ENCODE measurements at regions not wholly inside any gene's neighbourhood (a gene's known extent, or its start where the extent isn't known, plus 50 kb on each side); places are given as distances from the start of the nearest gene placed in this dataset.

- CTCF ChIA-PET: no interaction called here
- Histone ChIP-seq H3K36me3 (ENCODE audit: control insufficient read depth in 4 of 4, insufficient read depth in 4 of 4, low read length in 3 of 4) (no peaks in the 10 kb centered on the region), H3K27ac (ENCODE audit: insufficient read depth in 1 of 2, low read depth in 1 of 2, low read length in 2 of 2, poor library complexity in 1 of 2, severe bottlenecking in 2 of 2) (no peak overlapping the region), H3K4me3 (ENCODE audit: control insufficient read depth in 1 of 7, extremely low read depth in 1 of 7, insufficient read depth in 4 of 7, low read depth in 2 of 7, low read length in 6 of 7) (no peak overlapping the region), H3K27me3 (replicated peaks in 2 of 5; ENCODE audit: control insufficient read depth in 4 of 5, insufficient read depth in 5 of 5, low read length in 4 of 5) (peaks cover 0 to 3% (median 0%) of the 10 kb centered on the region in 5 experiments), H3K4me1 (ENCODE audit: control extremely low read depth in 1 of 4, control insufficient read depth in 4 of 4, insufficient read depth in 4 of 4, low read length in 3 of 4) (no peaks in the 10 kb centered on the region), H3K9me3 (ENCODE audit: control extremely low read depth in 1 of 5, control insufficient read depth in 4 of 5, insufficient read depth in 2 of 5, low read depth in 1 of 5, low read length in 4 of 5) (peaks cover 0 to 3% (median 0%) of the 10 kb centered on the region in 5 experiments)
- POLR2A ChIA-PET: no interaction called here
- DNase-seq: no peak
- WGBS (ENCODE audit: insufficient coverage): no CpG with 5 or more reads among the region's 1 CpG
These were observed 165.8 kb upstream of the EEF1E1 start for GRCh38 chr6:8268156-8268555.

DNA sequence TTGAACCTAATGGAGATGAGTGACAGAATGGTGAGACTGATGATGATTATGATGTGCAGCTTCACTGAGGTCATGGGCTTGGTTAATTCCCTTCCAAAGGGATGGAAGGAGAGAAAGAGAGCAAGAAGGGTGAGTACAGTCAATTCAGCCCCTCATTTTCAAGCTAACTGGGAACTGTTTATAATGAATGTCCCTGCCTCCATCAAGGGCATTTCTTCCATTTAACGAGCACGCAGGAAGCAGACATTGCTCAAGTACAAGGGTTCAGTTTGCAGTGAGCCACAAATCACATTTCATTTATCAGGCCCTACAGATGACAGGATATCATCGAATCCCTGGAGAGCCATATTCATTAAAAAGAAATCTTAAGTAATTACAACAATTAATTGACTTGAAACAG lies 158.3 kb upstream of the EEF1E1 start:
- 86% methylated on average over 2 of the region's 3 CpGs for WGBS (ENCODE audit: insufficient coverage)
- H3K4me1 ChIP-seq (ENCODE audit: control extremely low read depth in 1 of 4, control insufficient read depth in 4 of 4, insufficient read depth in 4 of 4, low read length in 3 of 4): no peaks in the 10 kb centered on the region
- DNase-seq: no peak
- POLR2A ChIA-PET: no interaction called here
- H3K9me3 ChIP-seq (ENCODE audit: control extremely low read depth in 1 of 5, control insufficient read depth in 4 of 5, insufficient read depth in 2 of 5, low read depth in 1 of 5, low read length in 4 of 5): no peaks in the 10 kb centered on the region
- peaks cover 0 to 3% (median 0%) of the 10 kb centered on the region in 5 experiments for H3K27me3 ChIP-seq (replicated peaks in 2 of 5; ENCODE audit: control insufficient read depth in 4 of 5, insufficient read depth in 5 of 5, low read length in 4 of 5)
- CTCF ChIA-PET: no interaction called here
- H3K4me3 ChIP-seq (ENCODE audit: control insufficient read depth in 1 of 7, extremely low read depth in 1 of 7, insufficient read depth in 4 of 7, low read depth in 2 of 7, low read length in 6 of 7): no peak overlapping the region
- no peak overlapping the region for H3K27ac ChIP-seq (ENCODE audit: insufficient read depth in 1 of 2, low read depth in 1 of 2, low read length in 2 of 2, poor library complexity in 1 of 2, severe bottlenecking in 2 of 2)
- H3K36me3 ChIP-seq (ENCODE audit: control insufficient read depth in 4 of 4, insufficient read depth in 4 of 4, low read length in 3 of 4): no peaks in the 10 kb centered on the region

DNA sequence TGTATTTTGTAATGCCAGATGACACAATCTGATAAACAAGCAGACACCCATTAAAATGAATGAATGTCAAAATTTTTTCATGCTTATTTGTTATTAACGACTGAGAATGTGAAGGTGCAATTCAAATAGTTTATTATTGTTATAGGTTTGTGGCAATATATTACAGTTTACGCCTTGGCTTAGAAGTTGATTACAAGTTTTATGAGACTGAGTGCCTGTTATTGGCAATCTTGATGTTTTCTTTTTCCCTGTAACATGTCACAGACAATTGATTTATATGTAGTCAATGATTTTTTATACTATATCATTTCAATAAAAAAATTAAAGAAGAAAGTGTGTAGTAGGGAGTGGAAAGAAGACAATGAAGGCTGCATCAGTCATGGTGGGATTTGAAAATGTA lies 144.1 kb upstream of the EEF1E1 start:
- POLR2A ChIA-PET: no interaction called here
- no peak overlapping the region for H3K4me3 ChIP-seq (ENCODE audit: control insufficient read depth in 1 of 7, extremely low read depth in 1 of 7, insufficient read depth in 4 of 7, low read depth in 2 of 7, low read length in 6 of 7)
- H3K27ac ChIP-seq (ENCODE audit: insufficient read depth in 1 of 2, low read depth in 1 of 2, low read length in 2 of 2, poor library complexity in 1 of 2, severe bottlenecking in 2 of 2): no peak overlapping the region
- 100% methylated on average over 1 of the region's 2 CpGs for WGBS (ENCODE audit: insufficient coverage)
- no peaks in the 10 kb centered on the region for H3K4me1 ChIP-seq (ENCODE audit: control extremely low read depth in 1 of 4, control insufficient read depth in 4 of 4, insufficient read depth in 4 of 4, low read length in 3 of 4)
- no peaks in the 10 kb centered on the region for H3K36me3 ChIP-seq (ENCODE audit: control insufficient read depth in 4 of 4, insufficient read depth in 4 of 4, low read length in 3 of 4)
- DNase-seq: no peak
- H3K9me3 ChIP-seq (ENCODE audit: control extremely low read depth in 1 of 5, control insufficient read depth in 4 of 5, insufficient read depth in 2 of 5, low read depth in 1 of 5, low read length in 4 of 5): peaks cover 0 to 3% (median 0%) of the 10 kb centered on the region in 5 experiments
- CTCF ChIA-PET: interaction anchor here (0.7 kb wide), 1 partner anchor 8 kb away, joined by 3 read pairs; no protein-coding TSS in a partner anchor
- peaks cover 0 to 3% (median 0%) of the 10 kb centered on the region in 5 experiments for H3K27me3 ChIP-seq (replicated peaks in 2 of 5; ENCODE audit: control insufficient read depth in 4 of 5, insufficient read depth in 5 of 5, low read length in 4 of 5)

GRCh38 chr6:8245726-8246125 lies 143.4 kb upstream of the EEF1E1 start:
- ChIA-PET POLR2A (no interaction called here), CTCF (interaction anchor here (0.7 kb wide), 1 partner anchor 9 kb away, joined by 3 read pairs; no protein-coding TSS in a partner anchor)
- peaks cover 0 to 3% (median 0%) of the 10 kb centered on the region in 5 experiments for H3K9me3 ChIP-seq (ENCODE audit: control extremely low read depth in 1 of 5, control insufficient read depth in 4 of 5, insufficient read depth in 2 of 5, low read depth in 1 of 5, low read length in 4 of 5)
- peaks cover 0 to 4% (median 0%) of the 10 kb centered on the region in 5 experiments for H3K27me3 ChIP-seq (replicated peaks in 2 of 5; ENCODE audit: control insufficient read depth in 4 of 5, insufficient read depth in 5 of 5, low read length in 4 of 5)
- DNase-seq: no peak
- WGBS (ENCODE audit: insufficient coverage): 80% methylated on average over 1 of the region's 6 CpGs
- H3K36me3 ChIP-seq (ENCODE audit: control insufficient read depth in 4 of 4, insufficient read depth in 4 of 4, low read length in 3 of 4): no peaks in the 10 kb centered on the region
- H3K4me3 ChIP-seq (ENCODE audit: control insufficient read depth in 1 of 7, extremely low read depth in 1 of 7, insufficient read depth in 4 of 7, low read depth in 2 of 7, low read length in 6 of 7): no peak overlapping the region
- no peaks in the 10 kb centered on the region for H3K4me1 ChIP-seq (ENCODE audit: control extremely low read depth in 1 of 4, control insufficient read depth in 4 of 4, insufficient read depth in 4 of 4, low read length in 3 of 4)
- H3K27ac ChIP-seq (ENCODE audit: insufficient read depth in 1 of 2, low read depth in 1 of 2, low read length in 2 of 2, poor library complexity in 1 of 2, severe bottlenecking in 2 of 2): no peak overlapping the region

DNA sequence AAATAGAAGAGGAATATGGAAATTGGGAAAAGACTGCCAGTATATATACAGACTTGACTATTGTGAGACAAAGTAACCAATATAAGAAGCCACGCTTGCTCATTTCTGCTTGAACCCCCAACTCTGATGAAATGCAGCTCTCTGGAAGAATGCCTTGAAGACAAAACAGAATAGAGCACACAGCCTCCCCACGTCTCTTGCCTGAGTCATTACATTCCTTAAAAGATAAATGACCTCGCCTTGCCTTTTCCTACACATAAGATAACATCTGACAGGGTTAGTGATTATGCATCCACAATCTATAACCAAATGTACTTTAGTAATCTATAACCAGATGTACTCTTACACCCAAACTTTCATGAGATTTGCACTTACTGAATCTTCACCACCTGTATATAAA lies 141.1 kb upstream of the EEF1E1 start:
- Histone ChIP-seq H3K27me3 (replicated peaks in 2 of 5; ENCODE audit: control insufficient read depth in 4 of 5, insufficient read depth in 5 of 5, low read length in 4 of 5) (peaks cover 0 to 15% (median 0%) of the 10 kb centered on the region in 5 experiments), H3K36me3 (ENCODE audit: control insufficient read depth in 4 of 4, insufficient read depth in 4 of 4, low read length in 3 of 4) (no peaks in the 10 kb centered on the region), H3K27ac (ENCODE audit: insufficient read depth in 1 of 2, low read depth in 1 of 2, low read length in 2 of 2, poor library complexity in 1 of 2, severe bottlenecking in 2 of 2) (no peak overlapping the region), H3K4me3 (ENCODE audit: control insufficient read depth in 1 of 7, extremely low read depth in 1 of 7, insufficient read depth in 4 of 7, low read depth in 2 of 7, low read length in 6 of 7) (no peak overlapping the region), H3K9me3 (ENCODE audit: control extremely low read depth in 1 of 5, control insufficient read depth in 4 of 5, insufficient read depth in 2 of 5, low read depth in 1 of 5, low read length in 4 of 5) (no peaks in the 10 kb centered on the region), H3K4me1 (ENCODE audit: control extremely low read depth in 1 of 4, control insufficient read depth in 4 of 4, insufficient read depth in 4 of 4, low read length in 3 of 4) (no peaks in the 10 kb centered on the region)
- WGBS (ENCODE audit: insufficient coverage): 92% methylated on average over 1 of the region's 3 CpGs
- ChIA-PET POLR2A (no interaction called here), CTCF (interaction anchor here (1.7 kb wide), 1 partner anchor 24 kb away, joined by 4 read pairs; no protein-coding TSS in a partner anchor)
- no peak for DNase-seq

- H3K27ac ChIP-seq (ENCODE audit: insufficient read depth in 1 of 2, low read depth in 1 of 2, low read length in 2 of 2, poor library complexity in 1 of 2, severe bottlenecking in 2 of 2): no peak overlapping the region
- no peak overlapping the region for H3K4me3 ChIP-seq (ENCODE audit: control insufficient read depth in 1 of 7, extremely low read depth in 1 of 7, insufficient read depth in 4 of 7, low read depth in 2 of 7, low read length in 6 of 7)
- no peaks in the 10 kb centered on the region for H3K4me1 ChIP-seq (ENCODE audit: control extremely low read depth in 1 of 4, control insufficient read depth in 4 of 4, insufficient read depth in 4 of 4, low read length in 3 of 4)
- H3K9me3 ChIP-seq (ENCODE audit: control extremely low read depth in 1 of 5, control insufficient read depth in 4 of 5, insufficient read depth in 2 of 5, low read depth in 1 of 5, low read length in 4 of 5): no peaks in the 10 kb centered on the region
- peaks cover 0 to 17% (median 0%) of the 10 kb centered on the region in 5 experiments for H3K27me3 ChIP-seq (replicated peaks in 2 of 5; ENCODE audit: control insufficient read depth in 4 of 5, insufficient read depth in 5 of 5, low read length in 4 of 5)
- ChIA-PET CTCF (interaction anchor here (1.7 kb wide), 1 partner anchor 24 kb away, joined by 4 read pairs; no protein-coding TSS in a partner anchor), POLR2A (no interaction called here)
- no peaks in the 10 kb centered on the region for H3K36me3 ChIP-seq (ENCODE audit: control insufficient read depth in 4 of 4, insufficient read depth in 4 of 4, low read length in 3 of 4)
- DNase-seq: no peak
- 82% methylated on average over 3 of the region's 3 CpGs for WGBS (ENCODE audit: insufficient coverage)
These were observed 140.5 kb upstream of the EEF1E1 start for GRCh38 chr6:8242885-8243284.

- Histone ChIP-seq H3K36me3 (ENCODE audit: control insufficient read depth in 4 of 4, insufficient read depth in 4 of 4, low read length in 3 of 4) (no peaks in the 10 kb centered on the region), H3K9me3 (ENCODE audit: control extremely low read depth in 1 of 5, control insufficient read depth in 4 of 5, insufficient read depth in 2 of 5, low read depth in 1 of 5, low read length in 4 of 5) (no peaks in the 10 kb centered on the region), H3K27me3 (replicated peaks in 2 of 5; ENCODE audit: control insufficient read depth in 4 of 5, insufficient read depth in 5 of 5, low read length in 4 of 5) (peaks cover 0 to 18% (median 0%) of the 10 kb centered on the region in 5 experiments), H3K27ac (ENCODE audit: insufficient read depth in 1 of 2, low read depth in 1 of 2, low read length in 2 of 2, poor library complexity in 1 of 2, severe bottlenecking in 2 of 2) (no peak overlapping the region), H3K4me3 (ENCODE audit: control insufficient read depth in 1 of 7, extremely low read depth in 1 of 7, insufficient read depth in 4 of 7, low read depth in 2 of 7, low read length in 6 of 7) (no peak overlapping the region), H3K4me1 (ENCODE audit: control extremely low read depth in 1 of 4, control insufficient read depth in 4 of 4, insufficient read depth in 4 of 4, low read length in 3 of 4) (no peaks in the 10 kb centered on the region)
- DNase-seq: no peak
- ChIA-PET CTCF (no interaction called here), POLR2A (no interaction called here)
- WGBS (ENCODE audit: insufficient coverage): 95% methylated on average over 4 of the region's 7 CpGs
These were observed 138.0 kb upstream of the EEF1E1 start for GRCh38 chr6:8240301-8240700.
